Endothelial cell of umbilical vein (primary cell): ENCODE measurements at regions not wholly inside any gene's neighbourhood (a gene's known extent, or its start where the extent isn't known, plus 50 kb on each side); places are given as distances from the start of the nearest gene placed in this dataset.

Experiments
- BruUV-seq: library from RNA; stranded (reverse); fragments of 400-500 nt; replicated peaks from 2 replicates; lab custom pipeline; 2021; lab: Mats Ljungman, UMichigan
- CTCF ChIA-PET: fragments of 300-600, 350-600 bp; sonication (Branson Sonifier 250); formaldehyde crosslinking; loops from one replicate; lab custom pipeline; 2021; ENCODE audit warnings: antibody characterized with exemption, inconsistent platforms; lab: Charles Lee
- POLR2A ChIA-PET: fragments of 300-600, 350-600 bp; sonication (Branson Sonifier 250); formaldehyde crosslinking; loops from one replicate; lab custom pipeline; 2021; ENCODE audit warnings: antibody characterized with exemption, inconsistent platforms; lab: Charles Lee
- DNase-seq: peaks from one replicate; pipeline ENCODE4 v3.0.0-alpha.2; 2011; ENCODE audit warnings: low read depth, low spot score
- FAIRE-seq: peaks from 2 replicates; lab custom pipeline; 2011; peaks lifted over from hg19 to GRCh38; lab: Jason Lieb, UNC
- H2AFZ ChIP-seq: 2 replicates; pipeline ENCODE4 v1.6.0; 2012; ENCODE audit warnings: low read depth, low read length, control low read depth, inconsistent platforms
- H3K27ac ChIP-seq: 2 replicates; pipeline ENCODE4 v1.5.1; 2011; ENCODE audit warnings: low read depth, mild to moderate bottlenecking, control low read depth, low read length, moderate library complexity; ENCODE audit not compliant: insufficient read depth
- H3K27me3 ChIP-seq, 2 experiments: 2 replicates each; pipeline versions ENCODE4 v1.6.0 to v1.6.1; 2011; ENCODE audit warnings: low read length in 2 of 2, mixed read lengths in 1 of 2; ENCODE audit not compliant: control insufficient read depth in 2 of 2, insufficient read depth in 2 of 2
- H3K36me3 ChIP-seq, 2 experiments: 2 replicates in 1 of 2; 3 replicates in 1 of 2; pipeline ENCODE4 v1.5.1; 2011; ENCODE audit warnings: low read length in 2 of 2, mild to moderate bottlenecking in 1 of 2, moderate library complexity in 1 of 2; ENCODE audit not compliant: control insufficient read depth in 2 of 2, insufficient read depth in 2 of 2; ENCODE audit errors: extremely low read depth in 1 of 2
- H3K4me1 ChIP-seq: 3 replicates; pipeline ENCODE4 v1.5.1; 2011; ENCODE audit warnings: mild to moderate bottlenecking, low read length; ENCODE audit not compliant: control insufficient read depth, insufficient read depth; ENCODE audit errors: extremely low read depth
- H3K4me2 ChIP-seq: 2 replicates; pipeline ENCODE4 v1.6.1; 2011; ENCODE audit warnings: low read length, control low read depth, mixed read lengths; ENCODE audit not compliant: insufficient read depth
- H3K4me3 ChIP-seq, 3 experiments: fragments of 200-600 bp in 1 of 3; sonication (generic), shearing (Covaris generic) in 1 of 3; replicated peaks in 1 of 3; 2 replicates each; pipeline ENCODE4 v1.5.1; 2011 to 2016; ENCODE audit warnings: control low read depth in 3 of 3, low read length in 3 of 3, mild to moderate bottlenecking in 2 of 3, inconsistent platforms in 1 of 3, low read depth in 1 of 3, moderate library complexity in 1 of 3; ENCODE audit not compliant: insufficient read depth in 1 of 3
- H3K79me2 ChIP-seq: 2 replicates; pipeline ENCODE4 v1.6.0; 2012; ENCODE audit warnings: low read length, inconsistent platforms; ENCODE audit not compliant: control insufficient read depth, insufficient read depth
- H3K9ac ChIP-seq: replicated peaks from 2 replicates; pipeline ENCODE3; 2011; ENCODE audit warnings: low read length, control low read depth; ENCODE audit not compliant: insufficient read depth; ENCODE audit errors: extremely low read depth
- H3K9me1 ChIP-seq: replicated peaks from 3 replicates; pipeline ENCODE4 v1.6.0; 2011; ENCODE audit warnings: mild to moderate bottlenecking, low read length; ENCODE audit not compliant: control insufficient read depth, insufficient read depth; ENCODE audit errors: extremely low read depth
- H3K9me3 ChIP-seq: replicated peaks from 2 replicates; pipeline ENCODE4 v1.5.1; 2012; ENCODE audit warnings: low read length, inconsistent platforms; ENCODE audit not compliant: control insufficient read depth, insufficient read depth
- H4K20me1 ChIP-seq: replicated peaks from 2 replicates; pipeline ENCODE3; 2011; ENCODE audit warnings: mild to moderate bottlenecking, low read length; ENCODE audit not compliant: control insufficient read depth, insufficient read depth; ENCODE audit errors: extremely low read depth
- CTCF ChIP-seq, 2 donors: IDR thresholded peaks; 1 replicate in 1 of 2; 2 replicates in 1 of 2; pipeline ENCODE4 v1.5.1; 2011; ENCODE audit warnings: low read length in 2 of 2, mild to moderate bottlenecking in 2 of 2, moderate library complexity in 2 of 2, control low read depth in 1 of 2, inconsistent platforms in 1 of 2, low read depth in 1 of 2; ENCODE audit not compliant: insufficient read depth in 1 of 2; ENCODE audit errors: extremely low read depth in 1 of 2
- EZH2 ChIP-seq: IDR thresholded peaks from 2 replicates; pipeline ENCODE4 v1.6.1; 2012; ENCODE audit warnings: borderline replicate concordance, low read depth, mild to moderate bottlenecking, moderate library complexity, low read length, inconsistent platforms; ENCODE audit not compliant: severe bottlenecking
- FOS ChIP-seq: IDR thresholded peaks from 2 replicates; pipeline ENCODE4 v1.6.1; 2011; ENCODE audit warnings: mild to moderate bottlenecking, low read length, moderate library complexity, borderline replicate concordance; ENCODE audit not compliant: insufficient read depth
- GATA2 ChIP-seq: IDR thresholded peaks from 2 replicates; pipeline ENCODE4 v1.7.0; 2011; ENCODE audit warnings: low read depth, mild to moderate bottlenecking, moderate library complexity, mixed read lengths, low read length; ENCODE audit not compliant: insufficient read length, insufficient read depth
- JUN ChIP-seq: IDR thresholded peaks from 2 replicates; pipeline ENCODE4 v1.6.1; 2011; ENCODE audit warnings: borderline replicate concordance, low read depth; ENCODE audit not compliant: insufficient read length, insufficient read depth
- MAX ChIP-seq: IDR thresholded peaks from 2 replicates; pipeline ENCODE4 v1.6.1; 2011; ENCODE audit not compliant: insufficient read depth, insufficient read length
- MYC ChIP-seq: IDR thresholded peaks from one replicate; pipeline ENCODE4 v1.6.1; 2011; ENCODE audit warnings: mild to moderate bottlenecking, low read depth, low read length
- POLR2A ChIP-seq: IDR thresholded peaks from 2 replicates; pipeline ENCODE4 v1.6.1; 2012; ENCODE audit warnings: low read depth, mild to moderate bottlenecking, control low read depth, low read length
- POLR2AphosphoS5 ChIP-seq: IDR thresholded peaks from 2 replicates; pipeline ENCODE4 v1.6.1; 2012; ENCODE audit warnings: low read depth, mild to moderate bottlenecking, control low read depth, low read length, moderate library complexity; ENCODE audit not compliant: insufficient read depth
- dilution Hi-C: fragments of 300-500 bp; cut with MboI; formaldehyde crosslinking; loops from one replicate; pipeline ENCODE4 v1.15.0; 2019; ENCODE audit warnings: low sequenced_read_pairs; ENCODE audit not compliant: extremely low pct_ligation_motif_present
- intact Hi-C: fragments of 100-400 bp; cut with micrococcal nuclease; formaldehyde crosslinking; loops from one replicate; pipeline ENCODE4 v1.10.0; 2022

GRCh38 chr20:52252664-52253063, 61.1 kb upstream of the ZFP64 start:
- dilution Hi-C loops (no loop called here), intact Hi-C loops (no loop called here)
- DNase-seq (no peak), FAIRE-seq (no peak)
- no peak for TF ChIP-seq FOS
- no peak for TF ChIP-seq EZH2
- TF ChIP-seq CTCF (IDR thresholded peaks at IDR 0.05; ENCODE audit: extremely low read depth in 1 of 2, insufficient read depth in 1 of 2, low read depth in 1 of 2, low read length in 2 of 2), result no peak
- TF ChIP-seq MAX, result no peak
- no peak for TF ChIP-seq JUN
- TF ChIP-seq GATA2, result no peak
- no peak for TF ChIP-seq POLR2AphosphoS5
- TF ChIP-seq MYC, result no peak
- TF ChIP-seq POLR2A, result no peak
- no peaks in the 10 kb centered on the region for H3K27me3 ChIP-seq
- H3K9me1 ChIP-seq, result no peaks in the 10 kb centered on the region
- POLR2A ChIA-PET, result no interaction called here
- H3K79me2 ChIP-seq, result no peaks in the 10 kb centered on the region
- H3K4me2 ChIP-seq, result no peak overlapping the region
- H3K4me1 ChIP-seq, result no peaks in the 10 kb centered on the region
- CTCF ChIA-PET, result no interaction called here
- BruUV-seq, result no TSS peak
- H2AFZ ChIP-seq, result no peak overlapping the region
- H3K4me3 ChIP-seq, result no peak overlapping the region
- H3K36me3 ChIP-seq, result no peaks in the 10 kb centered on the region
- no peak overlapping the region for H3K9ac ChIP-seq
- no peaks in the 10 kb centered on the region for H3K9me3 ChIP-seq
- no peaks in the 10 kb centered on the region for H4K20me1 ChIP-seq
- no peak overlapping the region for H3K27ac ChIP-seq
